ENCODE measurements at regions not wholly inside any gene's neighbourhood (a gene's known extent, or its start where the extent isn't known, plus 50 kb on each side); places are given as distances from the start of the nearest gene placed in this dataset.

GRCh38 chr2:12008425-12009061 is 262.1 kb downstream of the LPIN1 start:
- Histone ChIP-seq H3K27me3 (no peaks in the 10 kb centered on the region), H3K27ac (no peak overlapping the region), H3K9me3 (replicated peaks in 1 of 3) (no peaks in the 10 kb centered on the region), H3K36me3 (replicated peaks in 1 of 2) (no peaks in the 10 kb centered on the region), H3K4me1 (replicated peaks in 1 of 2) (peaks cover 0 to 1% of the 10 kb centered on the region in 2 donors), H3K4me3 (no peak overlapping the region)
- no peak for DNase-seq
- intact Hi-C loops (cut with DNase I), result no loop called here
- no peak for TF ChIP-seq POLR2A (IDR thresholded peaks at IDR 0.05)
- WGBS, 4 donors, result 76 to 83% (median 78%) methylated on average over 6 of the region's 6 CpGs

GRCh38 chr2:12009323-12009905 is 263.0 kb downstream of the LPIN1 start:
- H3K36me3 ChIP-seq (replicated peaks in 1 of 2), result no peaks in the 10 kb centered on the region
- no peak overlapping the region for H3K27ac ChIP-seq
- intact Hi-C loops (cut with DNase I), result no loop called here
- H3K9me3 ChIP-seq (replicated peaks in 1 of 3), result no peaks in the 10 kb centered on the region
- no peak for TF ChIP-seq CTCF (IDR thresholded peaks at IDR 0.05)
- TF ChIP-seq POLR2A (IDR thresholded peaks at IDR 0.05), result no peak
- WGBS, 4 donors, result 90 to 97% (median 93%) methylated on average over 3 of the region's 3 CpGs
- DNase-seq, result no peak
- H3K27me3 ChIP-seq, result no peaks in the 10 kb centered on the region
- peaks cover 4 to 10% of the 10 kb centered on the region in 2 donors for H3K4me1 ChIP-seq (replicated peaks in 1 of 2)
- H3K4me3 ChIP-seq, result no peak overlapping the region

GRCh38 chr2:12010059-12010458 is 263.6 kb downstream of the LPIN1 start:
- DNase-seq, result no peak
- no peaks in the 10 kb centered on the region for H3K27me3 ChIP-seq
- WGBS, 4 donors, result 94 to 100% (median 96%) methylated on average over 1 of the region's 1 CpG
- H3K9me3 ChIP-seq (replicated peaks in 1 of 3), result no peaks in the 10 kb centered on the region
- H3K27ac ChIP-seq, result no peak overlapping the region
- H3K4me1 ChIP-seq (replicated peaks in 1 of 2), result peaks cover 7 to 14% of the 10 kb centered on the region in 2 donors
- H3K36me3 ChIP-seq (replicated peaks in 1 of 2), result no peaks in the 10 kb centered on the region
- TF ChIP-seq CTCF (IDR thresholded peaks at IDR 0.05) (no peak), POLR2A (IDR thresholded peaks at IDR 0.05) (no peak)
- intact Hi-C loops (cut with DNase I), result no loop called here
- H3K4me3 ChIP-seq, result no peak overlapping the region

- 84 to 92% (median 88%) methylated on average over 4 of the region's 4 CpGs for WGBS, 4 donors
- intact Hi-C loops (cut with DNase I), result no loop called here
- TF ChIP-seq POLR2A (IDR thresholded peaks at IDR 0.05) (no peak), CTCF (IDR thresholded peaks at IDR 0.05) (no peak)
- DNase-seq, result no peak
- Histone ChIP-seq H3K4me1 (replicated peaks in 1 of 2) (peaks cover 7 to 14% of the 10 kb centered on the region in 2 donors), H3K27me3 (no peaks in the 10 kb centered on the region), H3K36me3 (replicated peaks in 1 of 2) (no peaks in the 10 kb centered on the region), H3K27ac (no peak overlapping the region), H3K4me3 (no peak overlapping the region), H3K9me3 (replicated peaks in 1 of 3) (no peaks in the 10 kb centered on the region)
These were observed 264.3 kb downstream of the LPIN1 start for GRCh38 chr2:12010779-12011178.
